ENCODE measurements at regions not wholly inside any gene's neighbourhood (a gene's known extent, or its start where the extent isn't known, plus 50 kb on each side); places are given as distances from the start of the nearest gene placed in this dataset.

GRCh38 chr6:74507649-74508048, 698.2 kb downstream of the COL12A1 start:
- no peak for TF ChIP-seq TAF1 (IDR thresholded peaks at IDR 0.05; ENCODE audit: low read depth)
- no peak for TF ChIP-seq RAD21 (IDR thresholded peaks at IDR 0.05; ENCODE audit: low read depth)
- TF ChIP-seq TCF12 (IDR thresholded peaks at IDR 0.05; ENCODE audit: low read depth): no peak
- TF ChIP-seq TEAD4 (IDR thresholded peaks at IDR 0.05): no peak
- TF ChIP-seq EGR1 (IDR thresholded peaks at IDR 0.05): no peak
- TF ChIP-seq MAX (IDR thresholded peaks at IDR 0.05): no peak
- TF ChIP-seq NFIC (IDR thresholded peaks at IDR 0.05): no peak
- no peak for TF ChIP-seq EP300 (IDR thresholded peaks at IDR 0.05; ENCODE audit: borderline replicate concordance)
- no peak for TF ChIP-seq YY1 (IDR thresholded peaks at IDR 0.05; ENCODE audit: low read depth)
- TF ChIP-seq, protein P1, sequence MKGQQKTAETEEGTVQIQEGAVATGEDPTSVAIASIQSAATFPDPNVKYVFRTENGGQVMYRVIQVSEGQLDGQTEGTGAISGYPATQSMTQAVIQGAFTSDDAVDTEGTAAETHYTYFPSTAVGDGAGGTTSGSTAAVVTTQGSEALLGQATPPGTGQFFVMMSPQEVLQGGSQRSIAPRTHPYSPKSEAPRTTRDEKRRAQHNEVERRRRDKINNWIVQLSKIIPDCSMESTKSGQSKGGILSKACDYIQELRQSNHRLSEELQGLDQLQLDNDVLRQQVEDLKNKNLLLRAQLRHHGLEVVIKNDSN (IDR thresholded peaks at IDR 0.05): no peak
- TF ChIP-seq CREB1 (IDR thresholded peaks at IDR 0.05; ENCODE audit: low read depth): no peak
- no peak for TF ChIP-seq CEBPB (IDR thresholded peaks at IDR 0.05)
- no peak for TF ChIP-seq FOXM1 (IDR thresholded peaks at IDR 0.05; ENCODE audit: borderline replicate concordance, low read depth)

DNA sequence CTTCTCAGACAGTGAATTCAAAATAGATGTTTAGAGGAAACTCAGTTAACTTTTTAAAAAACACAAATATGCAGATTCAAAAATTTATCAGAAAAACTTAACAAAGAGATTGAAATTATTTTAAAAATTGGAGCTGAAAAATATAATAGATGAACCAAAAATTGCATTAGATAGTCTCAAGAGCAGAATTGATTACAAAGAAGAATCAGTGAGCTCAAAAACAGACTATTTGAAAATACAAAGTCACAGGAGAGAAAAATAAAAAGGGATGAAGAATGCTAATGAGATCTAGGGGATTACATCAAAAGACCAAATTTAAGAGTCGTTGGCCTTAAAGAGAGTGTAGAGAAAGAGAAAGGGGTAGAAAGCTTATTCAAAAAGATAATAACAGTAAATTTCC, 700.5 kb downstream of the COL12A1 start:
- no peak for TF ChIP-seq EP300 (IDR thresholded peaks at IDR 0.05; ENCODE audit: borderline replicate concordance)
- TF ChIP-seq FOXM1 (IDR thresholded peaks at IDR 0.05; ENCODE audit: borderline replicate concordance, low read depth): no peak
- TF ChIP-seq CEBPB (IDR thresholded peaks at IDR 0.05): no peak
- TF ChIP-seq, protein P2, sequence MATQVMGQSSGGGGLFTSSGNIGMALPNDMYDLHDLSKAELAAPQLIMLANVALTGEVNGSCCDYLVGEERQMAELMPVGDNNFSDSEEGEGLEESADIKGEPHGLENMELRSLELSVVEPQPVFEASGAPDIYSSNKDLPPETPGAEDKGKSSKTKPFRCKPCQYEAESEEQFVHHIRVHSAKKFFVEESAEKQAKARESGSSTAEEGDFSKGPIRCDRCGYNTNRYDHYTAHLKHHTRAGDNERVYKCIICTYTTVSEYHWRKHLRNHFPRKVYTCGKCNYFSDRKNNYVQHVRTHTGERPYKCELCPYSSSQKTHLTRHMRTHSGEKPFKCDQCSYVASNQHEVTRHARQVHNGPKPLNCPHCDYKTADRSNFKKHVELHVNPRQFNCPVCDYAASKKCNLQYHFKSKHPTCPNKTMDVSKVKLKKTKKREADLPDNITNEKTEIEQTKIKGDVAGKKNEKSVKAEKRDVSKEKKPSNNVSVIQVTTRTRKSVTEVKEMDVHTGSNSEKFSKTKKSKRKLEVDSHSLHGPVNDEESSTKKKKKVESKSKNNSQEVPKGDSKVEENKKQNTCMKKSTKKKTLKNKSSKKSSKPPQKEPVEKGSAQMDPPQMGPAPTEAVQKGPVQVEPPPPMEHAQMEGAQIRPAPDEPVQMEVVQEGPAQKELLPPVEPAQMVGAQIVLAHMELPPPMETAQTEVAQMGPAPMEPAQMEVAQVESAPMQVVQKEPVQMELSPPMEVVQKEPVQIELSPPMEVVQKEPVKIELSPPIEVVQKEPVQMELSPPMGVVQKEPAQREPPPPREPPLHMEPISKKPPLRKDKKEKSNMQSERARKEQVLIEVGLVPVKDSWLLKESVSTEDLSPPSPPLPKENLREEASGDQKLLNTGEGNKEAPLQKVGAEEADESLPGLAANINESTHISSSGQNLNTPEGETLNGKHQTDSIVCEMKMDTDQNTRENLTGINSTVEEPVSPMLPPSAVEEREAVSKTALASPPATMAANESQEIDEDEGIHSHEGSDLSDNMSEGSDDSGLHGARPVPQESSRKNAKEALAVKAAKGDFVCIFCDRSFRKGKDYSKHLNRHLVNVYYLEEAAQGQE (IDR thresholded peaks at IDR 0.05; ENCODE audit: low read depth): no peak
- TF ChIP-seq CREB1 (IDR thresholded peaks at IDR 0.05; ENCODE audit: low read depth): no peak
- TF ChIP-seq EGR1 (IDR thresholded peaks at IDR 0.05): no peak
- TF ChIP-seq TCF12 (IDR thresholded peaks at IDR 0.05; ENCODE audit: low read depth): no peak
- TF ChIP-seq, protein P1 (IDR thresholded peaks at IDR 0.05): no peak
- no peak for TF ChIP-seq TAF1 (IDR thresholded peaks at IDR 0.05; ENCODE audit: low read depth)
- no peak for TF ChIP-seq YY1 (IDR thresholded peaks at IDR 0.05; ENCODE audit: low read depth)

DNA sequence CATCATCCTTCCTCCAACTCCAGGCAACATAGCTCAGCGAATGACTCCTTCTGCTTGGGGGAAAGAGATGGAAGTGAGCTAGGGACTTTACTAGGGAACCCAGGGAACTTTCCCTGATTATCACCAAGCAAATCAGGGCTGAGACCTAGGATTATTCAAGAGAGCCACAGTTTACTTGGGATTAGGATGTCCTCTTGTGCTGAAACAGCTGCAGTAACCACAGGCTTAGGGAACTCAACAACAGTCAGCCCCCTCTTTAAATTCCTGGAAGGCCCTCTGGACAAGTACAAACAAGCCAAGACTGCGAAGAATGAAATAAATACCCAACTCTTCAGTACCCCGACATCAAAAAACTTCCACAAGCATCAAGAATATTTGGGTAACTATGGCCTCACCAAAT, 700.9 kb downstream of the COL12A1 start:
- no peak for TF ChIP-seq TAF1 (IDR thresholded peaks at IDR 0.05; ENCODE audit: low read depth)
- no peak for TF ChIP-seq TEAD4 (IDR thresholded peaks at IDR 0.05)
- no peak for TF ChIP-seq FOXM1 (IDR thresholded peaks at IDR 0.05; ENCODE audit: borderline replicate concordance, low read depth)
- TF ChIP-seq, protein P1 (IDR thresholded peaks at IDR 0.05): no peak
- no peak for TF ChIP-seq CEBPB (IDR thresholded peaks at IDR 0.05)

DNA sequence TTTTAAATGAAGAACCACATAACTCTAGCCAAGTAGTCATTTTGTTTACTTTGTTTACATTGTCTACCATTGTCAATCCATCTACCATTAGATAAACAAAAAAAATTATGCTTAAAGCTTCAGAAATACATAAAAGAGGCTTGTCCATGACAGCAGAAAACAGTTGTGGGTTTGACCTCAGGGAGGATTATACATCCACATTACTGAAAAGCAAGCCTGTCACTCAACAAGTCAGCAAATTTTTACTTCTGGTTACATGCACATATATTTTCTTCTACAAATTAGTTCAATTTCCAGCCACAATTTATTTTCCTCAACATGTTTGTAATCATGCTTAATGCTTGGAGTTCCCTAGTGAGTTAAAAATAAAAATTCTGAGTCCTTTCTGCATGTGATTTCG, 713.3 kb downstream of the COL12A1 start:
- TF ChIP-seq CEBPB (IDR thresholded peaks at IDR 0.05): no peak
- no peak for TF ChIP-seq CREB1 (IDR thresholded peaks at IDR 0.05; ENCODE audit: low read depth)
- no peak for TF ChIP-seq TCF12 (IDR thresholded peaks at IDR 0.05; ENCODE audit: low read depth)
- TF ChIP-seq, protein P1 (IDR thresholded peaks at IDR 0.05): no peak
- TF ChIP-seq MAX (IDR thresholded peaks at IDR 0.05): no peak
- TF ChIP-seq EGR1 (IDR thresholded peaks at IDR 0.05): no peak
- TF ChIP-seq EP300 (IDR thresholded peaks at IDR 0.05; ENCODE audit: borderline replicate concordance): no peak
- no peak for TF ChIP-seq YY1 (IDR thresholded peaks at IDR 0.05; ENCODE audit: low read depth)
- TF ChIP-seq, protein P2 (IDR thresholded peaks at IDR 0.05; ENCODE audit: low read depth): no peak
- no peak for TF ChIP-seq ZBTB7A (IDR thresholded peaks at IDR 0.05; ENCODE audit: low read depth)
- TF ChIP-seq TAF1 (IDR thresholded peaks at IDR 0.05; ENCODE audit: low read depth): no peak
- no peak for TF ChIP-seq NFIC (IDR thresholded peaks at IDR 0.05)
- no peak for TF ChIP-seq FOXM1 (IDR thresholded peaks at IDR 0.05; ENCODE audit: borderline replicate concordance, low read depth)
- no peak for TF ChIP-seq RAD21 (IDR thresholded peaks at IDR 0.05; ENCODE audit: low read depth)
- no peak for TF ChIP-seq TEAD4 (IDR thresholded peaks at IDR 0.05)

DNA sequence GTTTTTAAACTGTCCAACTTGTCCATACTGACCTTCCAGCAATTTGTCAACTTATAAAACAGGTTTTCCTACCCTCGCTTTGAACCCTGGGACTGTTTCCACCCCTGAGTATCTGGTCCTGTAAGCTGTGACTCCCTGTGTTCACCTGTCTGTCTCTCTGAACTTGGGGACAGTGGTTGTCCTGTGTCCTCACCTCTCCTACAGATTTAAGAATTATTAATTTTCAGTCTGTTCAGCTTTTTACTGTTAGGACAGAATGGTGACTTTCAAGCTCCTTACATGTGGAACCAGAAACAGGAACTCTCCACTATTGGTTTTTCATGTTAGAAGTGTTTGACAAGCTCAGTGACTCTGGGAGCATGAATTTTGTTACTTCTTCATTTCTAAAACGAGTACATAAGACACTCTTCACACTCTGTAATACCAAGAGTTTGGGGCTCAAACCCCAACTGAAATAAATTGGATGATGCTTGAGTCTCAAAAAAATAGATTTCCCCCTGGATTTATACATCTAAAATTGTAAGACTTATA, 713.9 kb downstream of the COL12A1 start:
- no peak for TF ChIP-seq NFIC (IDR thresholded peaks at IDR 0.05)
- TF ChIP-seq MAX (IDR thresholded peaks at IDR 0.05): no peak
- no peak for TF ChIP-seq TAF1 (IDR thresholded peaks at IDR 0.05; ENCODE audit: low read depth)
- no peak for TF ChIP-seq TEAD4 (IDR thresholded peaks at IDR 0.05)
- TF ChIP-seq, protein P1 (IDR thresholded peaks at IDR 0.05): no peak
- TF ChIP-seq FOXM1 (IDR thresholded peaks at IDR 0.05; ENCODE audit: borderline replicate concordance, low read depth): no peak
- no peak for TF ChIP-seq YY1 (IDR thresholded peaks at IDR 0.05; ENCODE audit: low read depth)
- no peak for TF ChIP-seq TCF12 (IDR thresholded peaks at IDR 0.05; ENCODE audit: low read depth)
- no peak for TF ChIP-seq CEBPB (IDR thresholded peaks at IDR 0.05)
- TF ChIP-seq EGR1 (IDR thresholded peaks at IDR 0.05): no peak
- TF ChIP-seq CREB1 (IDR thresholded peaks at IDR 0.05; ENCODE audit: low read depth): no peak
- TF ChIP-seq RAD21 (IDR thresholded peaks at IDR 0.05; ENCODE audit: low read depth): no peak
- no peak for TF ChIP-seq EP300 (IDR thresholded peaks at IDR 0.05; ENCODE audit: borderline replicate concordance)
- TF ChIP-seq, protein P2 (IDR thresholded peaks at IDR 0.05; ENCODE audit: low read depth): no peak

All from Ishikawa (cell line).